Memory B cell (primary cell): ENCODE measurements at regions not wholly inside any gene's neighbourhood (a gene's known extent, or its start where the extent isn't known, plus 50 kb on each side); places are given as distances from the start of the nearest gene placed in this dataset.
A peak's percentile ranks its signal among the peaks of the same experiment; 100 is the strongest.

ENCODE experiments used
- ATAC-seq: fragments of 150-1000 bp; cut with Tn5 transposase; 2 replicates; pipeline ENCODE4 v1.10.0; 2021; ENCODE audit warnings: low read depth, mild to moderate bottlenecking, moderate library complexity
- DNase-seq, 2 donors: peaks; one replicate each; pipeline ENCODE4 v3.0.0; 2022; ENCODE audit warnings: low spot score in 2 of 2
- H3K27ac Mint-ChIP-seq: one replicate; pipeline ENCODE4 v1.8.0; 2022; ENCODE audit warnings: mild to moderate bottlenecking, moderate library complexity, mixed read lengths
- H3K27me3 Mint-ChIP-seq: one replicate; pipeline ENCODE4 v1.8.0; 2022; ENCODE audit warnings: mixed read lengths
- H3K36me3 Mint-ChIP-seq: one replicate; pipeline ENCODE4 v1.8.0; 2022; ENCODE audit warnings: mild to moderate bottlenecking, mixed read lengths
- H3K4me1 Mint-ChIP-seq: one replicate; pipeline ENCODE4 v1.8.0; 2022; ENCODE audit warnings: mixed read lengths
- H3K4me3 Mint-ChIP-seq: one replicate; pipeline ENCODE4 v1.8.0; 2022; ENCODE audit warnings: mild to moderate bottlenecking, moderate library complexity, mixed read lengths
- H3K9me3 Mint-ChIP-seq: one replicate; pipeline ENCODE4 v1.8.0; 2022; ENCODE audit warnings: mixed read lengths

DNA sequence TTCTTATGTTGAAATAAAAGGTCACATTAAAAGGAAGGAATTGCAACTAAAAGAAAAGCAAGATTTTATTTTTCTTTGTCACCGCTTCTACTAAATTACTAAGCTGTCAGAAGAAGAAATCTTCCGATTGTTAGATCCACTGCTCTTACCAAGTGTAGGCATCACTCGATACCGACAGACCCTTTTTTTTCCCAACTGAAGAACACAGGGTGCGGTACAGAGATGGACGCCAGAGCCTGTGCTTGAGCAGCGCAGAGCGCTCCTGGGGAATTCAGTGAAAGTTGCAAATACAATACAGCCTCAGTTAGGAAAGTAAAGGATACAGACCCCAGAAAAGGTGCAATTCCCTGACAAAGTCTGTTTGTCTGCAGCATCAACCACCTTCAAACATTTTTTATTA is 94.9 kb upstream of the WDR17 start:
- ATAC-seq (no peak), DNase-seq (no peak)
- no peak overlapping the region for H3K27ac Mint-ChIP-seq
- H3K27me3 Mint-ChIP-seq = no peaks in the 10 kb centered on the region
- H3K36me3 Mint-ChIP-seq = peaks cover 7% of the 10 kb centered on the region
- H3K4me1 Mint-ChIP-seq = peaks cover 4% of the 10 kb centered on the region
- H3K9me3 Mint-ChIP-seq = peaks cover 3% of the 10 kb centered on the region
- H3K4me3 Mint-ChIP-seq = no peak overlapping the region

GRCh38 chr4:175971388-175972179 is 94.1 kb upstream of the WDR17 start:
- peak overlapping the region; percentile 10 for H3K4me3 Mint-ChIP-seq
- peaks cover 3% of the 10 kb centered on the region for H3K9me3 Mint-ChIP-seq
- H3K4me1 Mint-ChIP-seq = peaks cover 4% of the 10 kb centered on the region
- no peaks in the 10 kb centered on the region for H3K27me3 Mint-ChIP-seq
- DNase-seq (no peak), ATAC-seq (no peak)
- H3K27ac Mint-ChIP-seq = no peak overlapping the region
- H3K36me3 Mint-ChIP-seq = peaks cover 7% of the 10 kb centered on the region

DNA sequence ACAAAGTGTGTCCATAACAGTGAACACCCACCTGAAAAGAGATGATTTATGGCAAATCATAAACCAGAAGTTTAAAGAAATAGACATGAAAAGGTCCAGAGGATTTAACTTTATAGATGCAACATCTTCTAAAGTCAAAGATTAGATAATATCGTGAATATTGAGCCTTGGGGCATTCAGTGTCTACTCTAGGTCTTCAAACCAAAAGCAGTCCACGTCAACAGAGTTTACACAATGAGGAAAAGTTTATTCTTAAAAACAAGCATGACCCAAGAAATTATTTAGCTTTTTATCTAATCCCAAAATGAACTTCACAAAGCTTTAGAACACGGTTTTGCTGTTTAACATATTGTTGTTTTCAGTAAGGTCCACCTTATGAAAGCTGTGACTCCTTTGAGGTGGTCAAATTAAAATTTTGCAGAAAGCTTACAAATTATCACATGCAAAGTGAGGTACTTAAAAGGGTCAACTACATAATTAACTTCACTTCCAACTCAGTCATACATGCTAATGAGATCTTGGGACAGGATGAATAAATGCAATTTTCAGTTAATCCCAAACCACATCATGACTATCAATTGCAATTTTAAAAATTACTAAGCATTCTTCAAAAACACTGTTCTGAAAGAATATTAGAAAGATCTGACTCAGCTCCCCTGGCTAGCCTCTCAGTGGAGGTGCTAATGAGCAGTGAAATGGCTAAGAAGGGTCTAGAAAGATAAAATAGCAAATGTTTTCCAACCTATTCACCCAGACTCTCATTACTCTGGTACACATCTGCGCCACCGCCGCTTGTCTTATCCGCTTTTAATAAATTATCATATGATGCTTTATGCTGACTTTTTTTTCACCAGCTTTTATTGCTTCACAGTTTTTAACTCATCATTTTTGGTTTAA is 92.4 kb upstream of the WDR17 start:
- H3K4me1 Mint-ChIP-seq = peaks cover 4% of the 10 kb centered on the region
- H3K9me3 Mint-ChIP-seq = no peaks in the 10 kb centered on the region
- DNase-seq = no peak

DNA sequence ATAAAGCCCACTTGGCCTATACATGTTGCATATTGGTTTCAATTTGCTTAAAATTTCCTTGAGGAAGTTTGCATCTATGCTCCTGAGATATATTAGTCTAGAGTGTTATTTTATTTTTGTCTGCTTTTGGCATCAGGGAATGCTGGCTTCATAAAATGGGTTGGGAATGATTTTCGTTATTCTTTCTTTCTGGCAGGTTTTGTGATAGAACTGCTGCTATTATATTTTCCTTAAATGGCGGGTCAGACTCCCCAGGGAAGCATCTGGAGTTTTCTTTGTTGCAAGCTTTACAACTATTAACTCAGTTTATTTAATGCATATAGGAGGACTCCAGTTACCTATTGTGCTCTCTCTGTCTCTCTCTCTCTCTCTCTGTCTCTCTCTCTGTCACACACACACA is 82.0 kb upstream of the WDR17 start:
- no peak overlapping the region for H3K4me3 Mint-ChIP-seq
- peaks cover 3% of the 10 kb centered on the region for H3K9me3 Mint-ChIP-seq
- no peaks in the 10 kb centered on the region for H3K27me3 Mint-ChIP-seq
- H3K4me1 Mint-ChIP-seq = no peaks in the 10 kb centered on the region
- DNase-seq (no peak), ATAC-seq (no peak)
- H3K27ac Mint-ChIP-seq = no peak overlapping the region
- peaks cover 4% of the 10 kb centered on the region for H3K36me3 Mint-ChIP-seq

More for the DNA sequence above, 92.4 kb upstream of the WDR17 start:
- Mint-ChIP-seq H3K27me3 (no peaks in the 10 kb centered on the region), H3K27ac (no peak overlapping the region), H3K4me3 (no peak overlapping the region), H3K36me3 (peaks cover 2% of the 10 kb centered on the region)
- ATAC-seq = no peak

GRCh38 chr4:175986668-175987067 is 79.0 kb upstream of the WDR17 start:
- ATAC-seq (no peak), DNase-seq (no peak)
- H3K4me1 Mint-ChIP-seq = no peaks in the 10 kb centered on the region
- H3K36me3 Mint-ChIP-seq = peaks cover 4% of the 10 kb centered on the region
- H3K9me3 Mint-ChIP-seq = peaks cover 3% of the 10 kb centered on the region
- no peaks in the 10 kb centered on the region for H3K27me3 Mint-ChIP-seq
- no peak overlapping the region for H3K4me3 Mint-ChIP-seq
- H3K27ac Mint-ChIP-seq = no peak overlapping the region

DNA sequence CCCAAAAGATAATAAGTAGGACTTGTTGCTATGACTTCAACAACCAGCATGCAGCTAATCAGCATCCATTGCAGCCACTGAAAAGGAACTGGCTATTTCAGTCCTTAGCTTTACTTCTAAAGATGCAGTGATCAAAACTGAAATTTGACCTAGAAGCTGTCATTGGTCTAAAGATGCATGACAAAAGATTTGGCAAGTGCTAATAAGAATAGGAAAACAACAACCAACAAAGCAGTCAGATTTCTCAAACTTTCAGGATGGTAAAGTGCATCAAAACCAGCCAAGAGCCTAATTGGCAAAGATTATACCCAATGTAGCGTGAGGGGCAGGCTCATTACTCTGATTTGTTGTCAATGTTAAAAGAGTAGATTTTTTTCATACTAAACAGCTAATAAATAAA is 77.1 kb upstream of the WDR17 start:
- H3K36me3 Mint-ChIP-seq = peaks cover 4% of the 10 kb centered on the region
- peaks cover 3% of the 10 kb centered on the region for H3K4me1 Mint-ChIP-seq
- no peaks in the 10 kb centered on the region for H3K27me3 Mint-ChIP-seq
- H3K4me3 Mint-ChIP-seq = no peak overlapping the region
- DNase-seq (no peak), ATAC-seq (no peak)
- peaks cover 3% of the 10 kb centered on the region for H3K9me3 Mint-ChIP-seq
- no peak overlapping the region for H3K27ac Mint-ChIP-seq

- Mint-ChIP-seq H3K27ac (no peak overlapping the region), H3K27me3 (no peaks in the 10 kb centered on the region), H3K36me3 (no peaks in the 10 kb centered on the region), H3K9me3 (no peaks in the 10 kb centered on the region), H3K4me1 (peaks cover 12% of the 10 kb centered on the region), H3K4me3 (no peak overlapping the region)
- DNase-seq = no peak
- no peak for ATAC-seq
Observed at GRCh38 chr4:175996206-175996605, 69.4 kb upstream of the WDR17 start.

GRCh38 chr4:175997291-175997690 is 68.3 kb upstream of the WDR17 start:
- no peaks in the 10 kb centered on the region for H3K36me3 Mint-ChIP-seq
- no peak overlapping the region for H3K27ac Mint-ChIP-seq
- no peaks in the 10 kb centered on the region for H3K27me3 Mint-ChIP-seq
- H3K4me1 Mint-ChIP-seq = peaks cover 12% of the 10 kb centered on the region
- DNase-seq (no peak), ATAC-seq (no peak)
- H3K9me3 Mint-ChIP-seq = no peaks in the 10 kb centered on the region
- no peak overlapping the region for H3K4me3 Mint-ChIP-seq

GRCh38 chr4:175998782-175999181 is 66.9 kb upstream of the WDR17 start:
- H3K4me1 Mint-ChIP-seq = peaks cover 17% of the 10 kb centered on the region
- no peak overlapping the region for H3K27ac Mint-ChIP-seq
- DNase-seq = no peak
- no peak overlapping the region for H3K4me3 Mint-ChIP-seq
- no peaks in the 10 kb centered on the region for H3K9me3 Mint-ChIP-seq
- no peaks in the 10 kb centered on the region for H3K36me3 Mint-ChIP-seq
- no peaks in the 10 kb centered on the region for H3K27me3 Mint-ChIP-seq
- no peak for ATAC-seq

- H3K27ac Mint-ChIP-seq = no peak overlapping the region
- ATAC-seq (no peak), DNase-seq (no peak)
- peaks cover 15% of the 10 kb centered on the region for H3K4me1 Mint-ChIP-seq
- no peak overlapping the region for H3K4me3 Mint-ChIP-seq
- H3K27me3 Mint-ChIP-seq = no peaks in the 10 kb centered on the region
- no peaks in the 10 kb centered on the region for H3K36me3 Mint-ChIP-seq
- H3K9me3 Mint-ChIP-seq = no peaks in the 10 kb centered on the region
Observed at GRCh38 chr4:175999944-176000343, 65.7 kb upstream of the WDR17 start.

GRCh38 chr4:176001151-176002006 is 64.3 kb upstream of the WDR17 start:
- ATAC-seq (peak; percentile 18), DNase-seq (no peak)
- H3K27ac Mint-ChIP-seq = no peak overlapping the region
- no peaks in the 10 kb centered on the region for H3K36me3 Mint-ChIP-seq
- H3K9me3 Mint-ChIP-seq = no peaks in the 10 kb centered on the region
- H3K27me3 Mint-ChIP-seq = no peaks in the 10 kb centered on the region
- H3K4me3 Mint-ChIP-seq = peak overlapping the region; percentile 91
- peaks cover 13% of the 10 kb centered on the region for H3K4me1 Mint-ChIP-seq

GRCh38 chr4:176002007-176002613 is 63.5 kb upstream of the WDR17 start:
- Mint-ChIP-seq H3K27me3 (no peaks in the 10 kb centered on the region), H3K36me3 (no peaks in the 10 kb centered on the region), H3K4me3 (peak overlapping the region; percentile 91), H3K27ac (peak overlapping the region; percentile 22), H3K9me3 (no peaks in the 10 kb centered on the region), H3K4me1 (peaks cover 13% of the 10 kb centered on the region)
- DNase-seq = peak; percentile 34 to 42
- ATAC-seq = peak; percentile 92

DNA sequence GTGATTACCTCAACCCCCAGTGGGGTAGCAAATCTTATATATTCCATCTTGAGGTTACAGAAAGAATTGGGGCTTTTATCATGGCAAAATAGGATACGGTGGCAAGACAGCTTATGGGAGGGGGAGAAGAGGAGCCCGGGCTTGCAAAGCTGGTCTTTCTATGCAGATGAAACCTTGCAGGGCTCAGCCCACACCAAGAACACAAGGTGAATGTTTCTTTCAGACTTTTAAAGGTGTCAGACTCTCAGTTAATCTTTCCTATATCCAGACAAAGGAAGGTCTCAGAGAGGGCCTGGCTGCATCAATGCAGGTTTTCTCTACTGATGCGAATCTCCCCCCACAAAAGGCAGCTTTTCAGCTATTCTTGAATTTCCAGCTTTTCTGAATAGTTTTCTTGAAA is 59.9 kb upstream of the WDR17 start:
- peaks cover 10% of the 10 kb centered on the region for H3K4me1 Mint-ChIP-seq
- no peak overlapping the region for H3K4me3 Mint-ChIP-seq
- no peaks in the 10 kb centered on the region for H3K36me3 Mint-ChIP-seq
- no peak for ATAC-seq
- DNase-seq = no peak
- H3K9me3 Mint-ChIP-seq = peaks cover 1% of the 10 kb centered on the region
- H3K27ac Mint-ChIP-seq = no peak overlapping the region
- H3K27me3 Mint-ChIP-seq = no peaks in the 10 kb centered on the region
